SJSA1 (cell line): ENCODE measurements at regions not wholly inside any gene's neighbourhood (a gene's known extent, or its start where the extent isn't known, plus 50 kb on each side); places are given as distances from the start of the nearest gene placed in this dataset.
"Not testable (repeated sequence)": the region's sequence is repeated elsewhere in the genome, so short reads cannot be mapped to it uniquely, and the experiment has no call there.

ENCODE experiments used
- DNase-seq, 2 experiments: peaks; one replicate each; pipeline ENCODE4 v3.0.0-alpha.2; 2015 to 2020; ENCODE audit warnings: low spot score in 2 of 2, low read depth in 1 of 2
- H3K27ac ChIP-seq: fragments of 250-450 bp; sonication (Bioruptor Pico); 2 replicates; pipeline ENCODE4 v1.5.1; 2020; ENCODE audit warnings: mild to moderate bottlenecking, moderate library complexity
- H3K27me3 ChIP-seq: fragments of 250-450 bp; sonication (Bioruptor Pico); replicated peaks from 2 replicates; pipeline ENCODE4 v1.5.1; 2020; ENCODE audit warnings: mild to moderate bottlenecking, moderate library complexity
- H3K36me3 ChIP-seq: fragments of 250-450 bp; sonication (Bioruptor Pico); 2 replicates; pipeline ENCODE4 v1.5.1; 2020; ENCODE audit warnings: mild to moderate bottlenecking
- H3K4me1 ChIP-seq: fragments of 250-450 bp; sonication (Bioruptor Pico); replicated peaks from 2 replicates; pipeline ENCODE4 v1.6.1; 2021; ENCODE audit warnings: mild to moderate bottlenecking
- H3K4me3 ChIP-seq: fragments of 250-450 bp; sonication (Bioruptor Pico); 2 replicates; pipeline ENCODE4 v1.5.1; 2020; ENCODE audit warnings: mild to moderate bottlenecking
- H3K9me3 ChIP-seq: fragments of 250-450 bp; sonication (Bioruptor Pico); replicated peaks from 2 replicates; pipeline ENCODE4 v1.5.1; 2020; ENCODE audit warnings: mild to moderate bottlenecking

DNA sequence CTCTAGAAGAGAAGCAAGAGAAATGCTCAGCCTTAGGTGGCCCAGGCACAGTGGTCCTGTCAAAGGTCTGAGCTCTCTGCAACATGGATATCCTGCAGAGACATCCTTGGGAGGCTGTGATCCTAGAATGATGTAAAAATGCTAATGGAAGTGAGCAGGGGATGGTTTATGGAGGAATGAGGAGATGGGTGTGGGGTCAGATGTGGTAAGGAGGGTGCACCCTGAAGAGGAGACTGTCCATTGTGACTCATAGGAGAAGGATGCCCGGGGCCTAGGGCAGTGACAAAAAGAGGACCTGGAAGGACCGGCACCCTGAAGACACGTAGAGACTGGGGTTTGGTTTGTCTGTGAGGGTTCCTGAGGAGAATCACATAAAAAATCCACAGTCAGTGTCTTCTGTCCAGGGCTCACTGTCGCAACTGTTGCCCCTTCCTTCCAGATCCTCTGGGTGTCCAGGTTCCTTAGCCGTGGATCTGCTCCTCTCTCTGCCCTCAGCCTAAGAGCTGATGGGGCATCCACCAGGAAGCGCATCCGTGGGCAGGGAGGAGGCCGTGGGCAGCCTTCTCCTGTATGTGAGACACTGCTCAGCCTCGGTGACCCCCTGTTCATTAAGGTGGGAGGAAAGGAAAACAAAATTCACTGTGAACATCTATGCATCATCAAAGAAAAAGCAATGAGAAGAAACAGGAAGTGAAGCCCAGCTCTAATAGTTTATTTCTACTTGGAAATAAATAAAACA, 110.7 kb downstream of the VPREB1 start:
- no peak for DNase-seq
- no peak overlapping the region for H3K27ac ChIP-seq
- peaks cover 22% of the 10 kb centered on the region for H3K27me3 ChIP-seq
- no peaks in the 10 kb centered on the region for H3K4me1 ChIP-seq
- no peaks in the 10 kb centered on the region for H3K36me3 ChIP-seq
- H3K9me3 ChIP-seq = no peaks in the 10 kb centered on the region
- no peak overlapping the region for H3K4me3 ChIP-seq

DNA sequence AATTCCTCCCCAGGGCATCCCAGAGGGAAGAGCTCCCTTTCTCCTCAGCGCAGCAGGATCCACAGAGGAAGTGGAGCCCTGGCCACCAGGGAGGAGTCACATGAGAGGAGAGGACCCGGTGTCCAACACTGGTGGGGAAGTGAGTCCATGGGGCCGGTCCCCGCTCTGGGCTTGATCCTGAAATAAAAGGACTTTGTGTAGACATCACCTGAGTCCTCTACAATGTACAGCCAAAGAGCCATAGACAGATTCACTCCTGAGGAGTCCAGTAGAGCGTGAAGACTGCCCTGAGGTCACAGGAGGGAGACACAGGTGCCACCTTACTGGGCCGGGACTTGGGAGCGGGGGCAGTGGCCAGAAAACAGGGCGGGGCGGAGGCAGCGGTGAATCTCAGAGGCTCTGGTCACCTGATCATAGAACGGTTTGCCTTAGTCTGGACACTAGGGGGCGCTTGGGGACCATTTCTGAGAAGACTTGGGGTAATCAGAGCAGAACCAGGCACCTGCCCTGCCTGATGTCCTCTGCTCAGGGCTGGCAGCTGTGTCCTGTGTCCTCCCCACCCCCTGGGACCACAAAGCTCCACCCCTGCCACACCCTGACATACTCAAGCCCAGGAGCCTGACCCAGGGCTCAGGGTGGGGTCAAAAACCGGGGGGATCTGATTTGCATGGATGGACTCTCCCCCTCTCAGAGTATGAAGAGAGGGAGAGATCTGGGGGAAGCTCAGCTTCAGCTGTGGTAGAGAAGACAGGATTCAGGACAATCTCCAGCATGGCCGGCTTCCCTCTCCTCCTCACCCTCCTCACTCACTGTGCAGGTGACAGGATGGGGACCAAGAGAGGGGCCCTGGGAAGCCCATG, 112.7 kb downstream of the VPREB1 start:
- Histone ChIP-seq H3K27ac (no peak overlapping the region), H3K9me3 (no peaks in the 10 kb centered on the region), H3K4me3 (no peak overlapping the region), H3K4me1 (no peaks in the 10 kb centered on the region), H3K27me3 (peaks cover 29% of the 10 kb centered on the region), H3K36me3 (no peaks in the 10 kb centered on the region)
- DNase-seq = peak; percentile 25 to 81

DNA sequence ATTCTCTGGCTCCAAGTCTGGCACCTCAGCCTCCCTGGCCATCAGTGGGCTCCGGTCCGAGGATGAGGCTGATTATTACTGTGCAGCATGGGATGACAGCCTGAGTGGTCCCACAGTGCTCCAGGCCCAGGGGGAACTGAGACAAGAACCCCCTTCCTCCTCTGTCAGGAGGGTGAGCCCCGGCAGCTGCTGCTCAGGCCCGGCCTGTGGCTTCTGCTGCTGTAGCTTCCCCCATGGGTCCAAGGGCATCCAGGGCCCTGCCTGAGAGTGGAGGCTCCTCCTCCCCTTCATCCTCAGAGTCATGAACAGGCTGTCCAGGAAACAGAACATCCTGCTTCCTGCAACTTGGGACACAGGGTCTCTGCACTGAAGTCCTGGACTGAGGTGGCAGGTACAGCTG, 113.6 kb downstream of the VPREB1 start:
- H3K27ac ChIP-seq = no peak overlapping the region
- no peaks in the 10 kb centered on the region for H3K4me1 ChIP-seq
- H3K36me3 ChIP-seq = no peaks in the 10 kb centered on the region
- no peaks in the 10 kb centered on the region for H3K9me3 ChIP-seq
- DNase-seq = no peak
- no peak overlapping the region for H3K4me3 ChIP-seq
- peaks cover 37% of the 10 kb centered on the region for H3K27me3 ChIP-seq

DNA sequence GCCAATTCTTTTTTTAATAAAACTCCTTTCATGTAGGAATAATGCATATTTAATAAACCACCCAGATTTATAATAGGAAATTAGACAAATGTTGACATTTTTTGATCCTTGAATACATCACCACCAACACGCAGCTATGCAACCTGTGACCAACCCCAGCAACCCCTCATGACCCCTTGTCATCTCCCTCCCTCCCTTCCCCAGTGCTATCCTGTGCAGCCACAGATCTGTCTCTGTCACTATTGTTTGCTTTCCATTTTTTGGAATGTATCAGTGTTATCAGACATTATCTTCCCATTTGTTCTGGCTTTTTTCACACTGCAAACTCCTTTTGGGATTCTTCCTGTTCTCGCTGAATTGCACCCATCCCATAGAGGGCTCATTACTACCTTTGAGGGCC, 114.1 kb downstream of the VPREB1 start:
- no peak overlapping the region for H3K27ac ChIP-seq
- DNase-seq = no peak
- H3K4me3 ChIP-seq = no peak overlapping the region
- H3K9me3 ChIP-seq = no peaks in the 10 kb centered on the region
- no peaks in the 10 kb centered on the region for H3K4me1 ChIP-seq
- H3K27me3 ChIP-seq = peaks cover 37% of the 10 kb centered on the region
- no peaks in the 10 kb centered on the region for H3K36me3 ChIP-seq

DNA sequence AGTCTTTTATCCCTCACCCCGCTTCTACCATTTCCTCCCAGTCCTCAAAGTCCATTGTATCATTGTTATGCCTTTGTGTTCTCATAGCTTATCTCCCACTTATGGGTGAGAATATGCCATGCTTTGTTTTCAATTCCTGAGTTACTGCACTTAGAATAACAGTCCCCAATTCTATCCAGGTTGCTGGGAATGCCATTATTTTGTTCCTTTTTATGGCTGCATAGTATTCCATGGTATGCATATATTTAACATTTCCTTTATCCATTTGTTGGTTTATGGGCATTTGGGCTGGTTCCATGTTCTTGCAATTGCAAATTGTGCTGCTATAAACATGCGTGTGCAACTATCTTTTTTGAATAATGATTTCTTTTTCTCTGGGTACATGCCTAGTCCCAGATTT, 114.9 kb downstream of the VPREB1 start:
- Histone ChIP-seq H3K27ac (no peak overlapping the region), H3K9me3 (no peaks in the 10 kb centered on the region)

DNA sequence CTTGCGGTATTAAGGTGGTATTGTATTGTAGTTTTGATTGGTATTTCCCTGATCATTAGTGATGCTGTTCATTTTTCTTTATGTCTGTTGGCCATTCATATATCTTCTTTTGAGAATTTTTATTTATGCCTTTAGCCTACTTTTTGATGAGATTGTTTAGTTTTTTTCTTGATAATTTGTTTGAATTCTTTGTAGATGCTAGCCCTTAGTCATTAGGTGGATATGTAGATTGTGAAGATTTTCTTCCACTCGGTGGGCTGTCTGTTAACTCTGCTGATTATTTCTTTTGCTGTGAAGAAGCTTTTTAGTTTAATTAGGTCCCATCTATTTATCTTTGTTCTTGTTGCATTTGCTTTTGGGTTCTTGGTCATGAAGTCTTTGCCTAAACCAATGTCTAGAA, 115.4 kb downstream of the VPREB1 start:
- no peaks in the 10 kb centered on the region for H3K36me3 ChIP-seq

More for the DNA sequence above, 114.9 kb downstream of the VPREB1 start:
- Histone ChIP-seq H3K27me3 (peaks cover 37% of the 10 kb centered on the region), H3K4me1 (no peaks in the 10 kb centered on the region), H3K4me3 (no peak overlapping the region), H3K36me3 (no peaks in the 10 kb centered on the region)
- DNase-seq = no peak

DNA sequence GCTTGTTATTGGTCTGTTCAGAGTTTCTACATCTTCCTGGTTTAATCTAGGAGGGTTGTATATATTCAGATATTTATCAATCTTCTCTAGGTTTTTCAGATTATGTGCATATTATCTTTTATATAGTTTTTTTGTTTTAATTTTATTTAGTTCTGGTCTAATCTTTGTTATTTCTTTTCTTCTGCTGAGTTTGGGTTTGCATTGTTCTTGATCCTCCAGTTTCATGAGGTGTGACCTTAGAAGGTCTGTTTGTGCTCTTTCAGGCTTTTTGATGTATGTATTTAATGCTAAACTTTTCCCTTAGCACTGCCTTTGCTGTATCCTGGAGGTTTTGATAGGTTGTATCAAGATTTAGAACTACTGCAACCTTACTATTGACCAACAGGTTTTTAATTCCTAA, 117.7 kb downstream of the VPREB1 start:
- H3K4me1 ChIP-seq = no peaks in the 10 kb centered on the region
- no peak overlapping the region for H3K4me3 ChIP-seq
- peaks cover 39% of the 10 kb centered on the region for H3K27me3 ChIP-seq
- H3K9me3 ChIP-seq = no peaks in the 10 kb centered on the region
- DNase-seq = no peak
- H3K36me3 ChIP-seq = no peaks in the 10 kb centered on the region
- H3K27ac ChIP-seq = no peak overlapping the region

More for the DNA sequence above, 115.4 kb downstream of the VPREB1 start:
- H3K27ac ChIP-seq = no peak overlapping the region
- H3K4me3 ChIP-seq = no peak overlapping the region
- H3K27me3 ChIP-seq = peaks cover 37% of the 10 kb centered on the region
- no peak for DNase-seq
- H3K9me3 ChIP-seq = no peaks in the 10 kb centered on the region
- no peaks in the 10 kb centered on the region for H3K4me1 ChIP-seq

DNA sequence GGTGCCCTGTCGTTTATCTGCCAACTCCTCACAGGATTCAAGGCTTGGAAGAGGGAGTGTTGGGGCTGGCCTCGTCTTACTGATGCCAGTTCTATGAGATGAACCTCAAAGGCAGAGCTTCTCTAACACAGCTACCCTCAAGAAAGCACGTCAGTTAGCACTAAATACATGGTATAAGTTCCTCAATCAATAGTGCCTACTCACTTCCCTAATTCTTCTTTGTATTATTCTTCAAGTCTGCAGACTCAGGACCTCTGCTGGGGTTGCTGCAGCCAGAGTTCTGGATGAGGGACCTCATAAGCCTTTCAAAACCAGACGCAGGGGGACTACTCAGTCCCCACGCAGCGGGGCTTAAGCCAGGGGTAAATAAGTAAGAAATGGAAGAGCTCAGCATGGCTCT, 118.3 kb downstream of the VPREB1 start:
- DNase-seq = no peak
- no peaks in the 10 kb centered on the region for H3K9me3 ChIP-seq

DNA sequence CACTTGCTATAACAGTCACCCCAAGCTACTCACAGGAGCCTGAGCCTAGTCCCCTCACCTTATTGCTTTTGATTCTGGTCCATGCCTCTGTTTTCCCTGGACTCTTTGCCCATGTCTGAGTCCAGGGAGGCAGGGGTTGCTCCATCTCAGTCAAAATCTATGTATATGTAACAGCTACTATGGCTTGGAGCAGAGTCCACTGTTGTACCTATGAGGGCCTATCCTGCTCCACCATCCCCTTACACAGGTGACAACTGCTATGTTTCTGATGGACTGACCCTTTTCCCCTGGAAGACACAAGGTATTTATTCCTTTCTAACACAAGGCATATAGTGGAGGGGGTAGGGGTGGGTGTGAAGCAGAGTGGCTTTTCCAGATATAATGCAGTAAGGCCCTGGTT, 119.6 kb downstream of the VPREB1 start:
- H3K4me1 ChIP-seq = no peaks in the 10 kb centered on the region
- DNase-seq = no peak

More for the DNA sequence above, 118.3 kb downstream of the VPREB1 start:
- no peaks in the 10 kb centered on the region for H3K36me3 ChIP-seq
- H3K4me1 ChIP-seq = no peaks in the 10 kb centered on the region
- no peak overlapping the region for H3K4me3 ChIP-seq
- H3K27ac ChIP-seq = no peak overlapping the region
- peaks cover 43% of the 10 kb centered on the region for H3K27me3 ChIP-seq

DNA sequence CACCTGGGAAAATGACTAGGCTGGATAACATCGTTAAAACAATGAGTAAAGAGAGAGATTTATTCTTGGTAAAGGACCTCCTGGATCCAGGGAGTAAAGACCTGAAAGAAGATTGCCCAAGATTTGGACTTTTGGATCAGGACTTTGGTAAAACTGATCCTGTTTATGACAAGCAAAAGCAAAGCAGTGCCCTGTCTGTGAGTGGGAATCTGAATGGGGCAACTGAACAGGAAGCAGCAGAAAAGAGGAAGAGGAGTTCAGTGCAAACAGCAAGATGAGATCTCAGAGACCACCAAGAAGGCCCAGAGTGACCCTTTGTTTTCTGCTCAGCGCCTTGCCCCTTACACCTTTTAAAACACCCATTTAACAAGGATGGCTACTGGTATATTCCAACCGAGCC, 122.0 kb downstream of the VPREB1 start:
- peak in 1 of 2 experiments; percentile 11 for DNase-seq
- H3K27me3 ChIP-seq = peaks cover 35% of the 10 kb centered on the region
- no peaks in the 10 kb centered on the region for H3K4me1 ChIP-seq
- no peak overlapping the region for H3K4me3 ChIP-seq
- H3K27ac ChIP-seq = no peak overlapping the region
- no peaks in the 10 kb centered on the region for H3K36me3 ChIP-seq
- H3K9me3 ChIP-seq = no peaks in the 10 kb centered on the region

More for the DNA sequence above, 119.6 kb downstream of the VPREB1 start:
- Histone ChIP-seq H3K27ac (no peak overlapping the region), H3K4me3 (no peak overlapping the region), H3K27me3 (peaks cover 54% of the 10 kb centered on the region), H3K36me3 (no peaks in the 10 kb centered on the region), H3K9me3 (no peaks in the 10 kb centered on the region)

DNA sequence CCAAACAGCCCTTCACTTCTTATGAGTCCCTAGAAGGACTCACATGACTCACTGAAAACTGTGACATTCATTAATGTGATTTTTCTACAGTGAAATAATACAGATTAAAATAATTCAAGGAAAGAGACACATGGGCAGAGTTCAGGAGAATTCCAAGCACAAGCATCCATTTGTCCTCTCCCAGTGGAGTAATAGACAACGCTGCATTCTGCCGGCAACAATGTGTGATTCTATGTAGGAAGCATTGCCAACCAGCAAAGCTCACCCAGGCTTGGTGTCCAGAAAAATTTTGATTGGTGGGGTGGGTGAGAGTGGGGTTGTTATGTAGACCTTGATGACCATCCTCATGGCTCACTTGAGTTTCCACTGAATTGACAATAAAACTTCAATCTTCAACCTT, 123.9 kb downstream of the VPREB1 start:
- H3K9me3 ChIP-seq = no peaks in the 10 kb centered on the region
- no peaks in the 10 kb centered on the region for H3K4me1 ChIP-seq
- H3K27ac ChIP-seq = no peak overlapping the region
- no peak overlapping the region for H3K4me3 ChIP-seq
- H3K27me3 ChIP-seq = peaks cover 32% of the 10 kb centered on the region
- peak in 1 of 2 experiments; percentile 19 for DNase-seq
- H3K36me3 ChIP-seq = no peaks in the 10 kb centered on the region

DNA sequence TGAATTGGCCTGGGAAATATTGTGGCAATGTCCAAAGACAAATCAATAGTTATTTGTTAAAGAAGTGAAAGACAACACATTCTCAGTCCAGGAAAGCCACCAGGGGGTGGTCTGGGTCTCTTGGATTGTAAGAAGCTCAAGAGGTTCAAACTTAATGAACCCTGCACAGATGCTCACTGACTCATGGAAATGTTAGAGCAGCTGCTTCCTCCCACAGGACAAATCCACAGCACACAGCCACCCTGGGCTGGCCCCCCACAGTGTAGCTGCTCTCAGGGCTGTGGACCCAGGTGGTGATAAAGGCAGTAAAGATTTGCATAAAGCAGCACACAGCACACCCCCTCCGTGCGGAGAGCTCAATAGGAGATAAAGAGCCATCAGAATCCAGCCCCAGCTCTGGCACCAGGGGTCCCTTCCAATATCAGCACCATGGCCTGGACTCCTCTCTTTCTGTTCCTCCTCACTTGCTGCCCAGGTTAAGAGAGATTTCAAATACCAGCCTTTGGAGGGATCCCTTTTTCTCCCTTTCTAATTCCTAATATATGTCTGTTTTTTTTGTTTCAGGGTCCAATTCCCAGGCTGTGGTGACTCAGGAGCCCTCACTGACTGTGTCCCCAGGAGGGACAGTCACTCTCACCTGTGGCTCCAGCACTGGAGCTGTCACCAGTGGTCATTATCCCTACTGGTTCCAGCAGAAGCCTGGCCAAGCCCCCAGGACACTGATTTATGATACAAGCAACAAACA, 124.8 kb downstream of the VPREB1 start:
- H3K9me3 ChIP-seq, H3K36me3 ChIP-seq, H3K4me1 ChIP-seq, H3K27ac ChIP-seq, H3K4me3 ChIP-seq: not testable (repeated sequence)
- peak in 1 of 2 experiments; percentile 22 for DNase-seq
- H3K27me3 ChIP-seq = peaks cover 34% of the 10 kb centered on the region

DNA sequence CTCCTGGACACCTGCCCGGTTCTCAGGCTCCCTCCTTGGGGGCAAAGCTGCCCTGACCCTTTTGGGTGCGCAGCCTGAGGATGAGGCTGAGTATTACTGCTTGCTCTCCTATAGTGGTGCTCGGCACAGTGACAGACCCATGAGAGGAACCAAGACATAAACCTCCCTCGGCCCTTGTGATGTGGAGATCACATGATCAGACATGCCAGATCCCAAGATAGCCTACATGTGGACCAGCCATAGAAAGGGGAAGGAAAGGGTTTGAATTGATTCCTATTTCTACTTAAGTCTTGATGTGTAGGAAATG, 125.3 kb downstream of the VPREB1 start:
- peak in 1 of 2 experiments; percentile 16 for DNase-seq
- H3K4me3 ChIP-seq = no peak overlapping the region
- no peaks in the 10 kb centered on the region for H3K4me1 ChIP-seq
- no peaks in the 10 kb centered on the region for H3K9me3 ChIP-seq
- H3K36me3 ChIP-seq = no peaks in the 10 kb centered on the region
- no peak overlapping the region for H3K27ac ChIP-seq
- peaks cover 37% of the 10 kb centered on the region for H3K27me3 ChIP-seq
